ENCODE measurements at regions not wholly inside any gene's neighbourhood (a gene's known extent, or its start where the extent isn't known, plus 50 kb on each side); places are given as distances from the start of the nearest gene placed in this dataset.

- TF ChIP-seq, protein P1, sequence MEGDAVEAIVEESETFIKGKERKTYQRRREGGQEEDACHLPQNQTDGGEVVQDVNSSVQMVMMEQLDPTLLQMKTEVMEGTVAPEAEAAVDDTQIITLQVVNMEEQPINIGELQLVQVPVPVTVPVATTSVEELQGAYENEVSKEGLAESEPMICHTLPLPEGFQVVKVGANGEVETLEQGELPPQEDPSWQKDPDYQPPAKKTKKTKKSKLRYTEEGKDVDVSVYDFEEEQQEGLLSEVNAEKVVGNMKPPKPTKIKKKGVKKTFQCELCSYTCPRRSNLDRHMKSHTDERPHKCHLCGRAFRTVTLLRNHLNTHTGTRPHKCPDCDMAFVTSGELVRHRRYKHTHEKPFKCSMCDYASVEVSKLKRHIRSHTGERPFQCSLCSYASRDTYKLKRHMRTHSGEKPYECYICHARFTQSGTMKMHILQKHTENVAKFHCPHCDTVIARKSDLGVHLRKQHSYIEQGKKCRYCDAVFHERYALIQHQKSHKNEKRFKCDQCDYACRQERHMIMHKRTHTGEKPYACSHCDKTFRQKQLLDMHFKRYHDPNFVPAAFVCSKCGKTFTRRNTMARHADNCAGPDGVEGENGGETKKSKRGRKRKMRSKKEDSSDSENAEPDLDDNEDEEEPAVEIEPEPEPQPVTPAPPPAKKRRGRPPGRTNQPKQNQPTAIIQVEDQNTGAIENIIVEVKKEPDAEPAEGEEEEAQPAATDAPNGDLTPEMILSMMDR (IDR thresholded peaks at IDR 0.05; ENCODE audit: poor library complexity, severe bottlenecking): no peak
- TF ChIP-seq EZH2 (IDR thresholded peaks at IDR 0.05; ENCODE audit: borderline replicate concordance, insufficient read depth, low read length, poor library complexity, severe bottlenecking) (no peak), EP300 (conservative IDR thresholded peaks at IDR 0.05; ENCODE audit: poor library complexity, severe bottlenecking) (no peak), RAD21 (conservative IDR thresholded peaks at IDR 0.05) (no peak)
Measured at GRCh38 chr5:33166948-33167347, 273.8 kb upstream of the TARS1 start.

All from neural cell (in vitro differentiated cells).